HEK293 (cell line): ENCODE measurements at regions not wholly inside any gene's neighbourhood (a gene's known extent, or its start where the extent isn't known, plus 50 kb on each side); places are given as distances from the start of the nearest gene placed in this dataset.

Experiments used
- CTCF ChIA-PET: fragments of 350-600 bp; formaldehyde crosslinking; extraction: SDS; loops from one replicate; lab custom pipeline; 2021; ENCODE audit warnings: antibody characterized with exemption; lab: Yijun Ruan, JAX
- POLR2A ChIA-PET: fragments of 300-600 bp; formaldehyde crosslinking; extraction: SDS; loops from one replicate; lab custom pipeline; 2020; ENCODE audit warnings: antibody characterized with exemption, inconsistent platforms; lab: Yijun Ruan, JAX
- H3K27ac ChIP-seq: fragments of 200-500 bp; sonication (Bioruptor generic); 2 replicates; pipeline ENCODE4 v1.5.1; 2014; ENCODE audit warnings: low read depth, low read length, control low read depth, inconsistent platforms; ENCODE audit errors: extremely low read depth
- H3K36me3 ChIP-seq, 2 experiments: fragments of 200-500 bp in 1 of 2; sonication (Bioruptor generic) in 1 of 2; 1 replicate in 1 of 2; 2 replicates in 1 of 2; pipeline ENCODE4 v1.5.1; 2014 to 2017; ENCODE audit warnings: inconsistent platforms in 2 of 2, low read length in 2 of 2; ENCODE audit not compliant: control insufficient read depth in 2 of 2, insufficient read depth in 1 of 2
- H3K4me1 ChIP-seq: fragments of 200-500 bp; sonication (Bioruptor generic); 2 replicates; pipeline ENCODE4 v1.5.1; 2014; ENCODE audit warnings: mild to moderate bottlenecking, low read length, inconsistent platforms; ENCODE audit not compliant: control insufficient read depth, insufficient read depth
- H3K4me3 ChIP-seq: 2 replicates; pipeline ENCODE4 v1.5.1; 2011; ENCODE audit warnings: low read depth, mild to moderate bottlenecking, control low read depth, low read length, moderate library complexity
- H3K9me3 ChIP-seq: fragments of 200-500 bp; sonication (Bioruptor generic); 2 replicates; pipeline ENCODE4 v1.5.1; 2014; ENCODE audit warnings: low read depth, low read length, inconsistent platforms; ENCODE audit not compliant: control insufficient read depth, insufficient read depth
- BCL6B ChIP-seq: fragments of 450-650 bp; formaldehyde crosslinking; IDR thresholded peaks from 2 replicates; pipeline ENCODE4 v1.5.1; 2017; ENCODE audit warnings: missing biosample characterization, missing genetic modification characterization
- GFI1B ChIP-seq: fragments of 450-650 bp; formaldehyde crosslinking; IDR thresholded peaks from 2 replicates; pipeline ENCODE4 v1.5.1; 2016; ENCODE audit warnings: missing biosample characterization, missing genetic modification characterization
- KLF10 ChIP-seq: fragments of 450-650 bp; IDR thresholded peaks from 2 replicates; pipeline ENCODE4 v1.5.1; 2018; ENCODE audit warnings: missing biosample characterization, mild to moderate bottlenecking, missing genetic modification characterization
- KLF16 ChIP-seq: fragments of 450-650 bp; formaldehyde crosslinking; IDR thresholded peaks from 2 replicates; pipeline ENCODE4 v1.5.1; 2017; ENCODE audit warnings: missing biosample characterization, missing genetic modification characterization
- KLF7 ChIP-seq: fragments of 450-650 bp; formaldehyde crosslinking; IDR thresholded peaks from 2 replicates; pipeline ENCODE4 v1.5.1; 2016; ENCODE audit warnings: missing biosample characterization, missing genetic modification characterization, borderline replicate concordance
- KLF9 ChIP-seq: fragments of 450-650 bp; formaldehyde crosslinking; IDR thresholded peaks from 2 replicates; pipeline ENCODE4 v1.5.1; 2016; ENCODE audit warnings: missing biosample characterization, missing genetic modification characterization, low read depth
- RBAK ChIP-seq: fragments of 450-650 bp; formaldehyde crosslinking; IDR thresholded peaks from 2 replicates; pipeline ENCODE4 v1.5.1; 2016; ENCODE audit warnings: missing biosample characterization, missing genetic modification characterization
- YY2 ChIP-seq: fragments of 450-650 bp; formaldehyde crosslinking; IDR thresholded peaks from 2 replicates; pipeline ENCODE4 v1.5.1; 2016; ENCODE audit warnings: missing biosample characterization, missing genetic modification characterization
- ZBTB17 ChIP-seq: fragments of 450-650 bp; formaldehyde crosslinking; IDR thresholded peaks from 2 replicates; pipeline ENCODE4 v1.5.1; 2016; ENCODE audit warnings: missing biosample characterization, missing genetic modification characterization
- ZBTB21 ChIP-seq: fragments of 450-650 bp; formaldehyde crosslinking; IDR thresholded peaks from 2 replicates; pipeline ENCODE4 v1.5.1; 2017; ENCODE audit warnings: missing biosample characterization, missing genetic modification characterization
- ZBTB48 ChIP-seq: fragments of 450-650 bp; formaldehyde crosslinking; IDR thresholded peaks from 2 replicates; pipeline ENCODE4 v1.5.1; 2016; ENCODE audit warnings: missing biosample characterization, missing genetic modification characterization
- ZNF10 ChIP-seq: fragments of 450-650 bp; formaldehyde crosslinking; IDR thresholded peaks from 2 replicates; pipeline ENCODE4 v1.5.1; 2017; ENCODE audit warnings: missing biosample characterization, missing genetic modification characterization
- ZNF114 ChIP-seq: fragments of 450-650 bp; formaldehyde crosslinking; IDR thresholded peaks from 2 replicates; pipeline ENCODE4 v1.5.0; 2017; ENCODE audit warnings: missing biosample characterization, missing genetic modification characterization
- ZNF214 ChIP-seq: fragments of 450-650 bp; formaldehyde crosslinking; IDR thresholded peaks from 2 replicates; pipeline ENCODE4 v1.5.1; 2017; ENCODE audit warnings: missing biosample characterization, mild to moderate bottlenecking, missing genetic modification characterization, borderline replicate concordance
- ZNF341 ChIP-seq: fragments of 450-650 bp; formaldehyde crosslinking; IDR thresholded peaks from 2 replicates; pipeline ENCODE4; 2016; ENCODE audit warnings: low read depth, missing biosample characterization, missing genetic modification characterization
- ZNF473 ChIP-seq: fragments of 450-650 bp; formaldehyde crosslinking; IDR thresholded peaks from 2 replicates; pipeline ENCODE4 v1.5.1; 2017; ENCODE audit warnings: missing biosample characterization, missing genetic modification characterization
- ZNF514 ChIP-seq: fragments of 450-650 bp; formaldehyde crosslinking; IDR thresholded peaks from 2 replicates; pipeline ENCODE4 v1.5.1; 2016; ENCODE audit warnings: missing biosample characterization, missing genetic modification characterization
- ZNF549 ChIP-seq: fragments of 450-650 bp; IDR thresholded peaks from 2 replicates; pipeline ENCODE4 v1.5.1; 2018; ENCODE audit warnings: missing biosample characterization, missing genetic modification characterization, mild to moderate bottlenecking, inconsistent platforms, moderate library complexity
- ZNF560 ChIP-seq: fragments of 450-650 bp; formaldehyde crosslinking; IDR thresholded peaks from 2 replicates; pipeline ENCODE4 v1.5.1; 2017; ENCODE audit warnings: missing biosample characterization, missing genetic modification characterization, borderline replicate concordance
- ZNF585B ChIP-seq: fragments of 450-650 bp; formaldehyde crosslinking; IDR thresholded peaks from 2 replicates; pipeline ENCODE4 v1.5.1; 2016; ENCODE audit warnings: missing biosample characterization, missing genetic modification characterization
- ZNF639 ChIP-seq: fragments of 450-650 bp; formaldehyde crosslinking; IDR thresholded peaks from 2 replicates; pipeline ENCODE4 v1.5.1; 2016; ENCODE audit warnings: missing biosample characterization, missing genetic modification characterization
- ZNF658 ChIP-seq: fragments of 450-650 bp; formaldehyde crosslinking; IDR thresholded peaks from 2 replicates; pipeline ENCODE4; 2016; ENCODE audit warnings: missing biosample characterization, missing genetic modification characterization
- ZNF677 ChIP-seq: fragments of 450-650 bp; IDR thresholded peaks from 2 replicates; pipeline ENCODE4 v1.5.0; 2018; ENCODE audit warnings: missing biosample characterization, mild to moderate bottlenecking, missing genetic modification characterization, moderate library complexity
- ZSCAN16 ChIP-seq: fragments of 450-650 bp; formaldehyde crosslinking; IDR thresholded peaks from 2 replicates; pipeline ENCODE4 v1.5.1; 2016; ENCODE audit warnings: missing biosample characterization, missing genetic modification characterization
- ZXDB ChIP-seq: fragments of 450-650 bp; formaldehyde crosslinking; IDR thresholded peaks from 2 replicates; pipeline ENCODE4 v1.5.1; 2016; ENCODE audit warnings: missing biosample characterization, missing genetic modification characterization
- TF ChIP-seq, protein P1 (sequence below): fragments of 450-650 bp; formaldehyde crosslinking; optimal IDR thresholded peaks from 2 replicates; pipeline ENCODE3; 2016; ENCODE audit warnings: missing biosample characterization, mild to moderate bottlenecking, missing genetic modification characterization
- TF ChIP-seq, protein P2 (sequence below): fragments of 450-650 bp; IDR thresholded peaks from 2 replicates; pipeline ENCODE4 v1.5.1; 2018; ENCODE audit warnings: missing biosample characterization, mild to moderate bottlenecking, missing genetic modification characterization
- TF ChIP-seq, protein P3 (sequence below): fragments of 450-650 bp; formaldehyde crosslinking; IDR thresholded peaks from 2 replicates; pipeline ENCODE4 v1.5.1; 2017; ENCODE audit warnings: missing biosample characterization, missing genetic modification characterization

- TF ChIP-seq, protein P1, sequence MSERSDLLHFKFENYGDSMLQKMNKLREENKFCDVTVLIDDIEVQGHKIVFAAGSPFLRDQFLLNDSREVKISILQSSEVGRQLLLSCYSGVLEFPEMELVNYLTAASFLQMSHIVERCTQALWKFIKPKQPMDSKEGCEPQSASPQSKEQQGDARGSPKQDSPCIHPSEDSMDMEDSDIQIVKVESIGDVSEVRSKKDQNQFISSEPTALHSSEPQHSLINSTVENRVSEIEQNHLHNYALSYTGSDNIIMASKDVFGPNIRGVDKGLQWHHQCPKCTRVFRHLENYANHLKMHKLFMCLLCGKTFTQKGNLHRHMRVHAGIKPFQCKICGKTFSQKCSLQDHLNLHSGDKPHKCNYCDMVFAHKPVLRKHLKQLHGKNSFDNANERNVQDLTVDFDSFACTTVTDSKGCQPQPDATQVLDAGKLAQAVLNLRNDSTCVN (tag by site-specific recombination), result no peak
- TF ChIP-seq ZNF677 (tag by site-specific recombination), result no peak
These were observed 66.2 kb downstream of the VCX3A start (continued) for GRCh38 chrX:6468706-6469105.

DNA sequence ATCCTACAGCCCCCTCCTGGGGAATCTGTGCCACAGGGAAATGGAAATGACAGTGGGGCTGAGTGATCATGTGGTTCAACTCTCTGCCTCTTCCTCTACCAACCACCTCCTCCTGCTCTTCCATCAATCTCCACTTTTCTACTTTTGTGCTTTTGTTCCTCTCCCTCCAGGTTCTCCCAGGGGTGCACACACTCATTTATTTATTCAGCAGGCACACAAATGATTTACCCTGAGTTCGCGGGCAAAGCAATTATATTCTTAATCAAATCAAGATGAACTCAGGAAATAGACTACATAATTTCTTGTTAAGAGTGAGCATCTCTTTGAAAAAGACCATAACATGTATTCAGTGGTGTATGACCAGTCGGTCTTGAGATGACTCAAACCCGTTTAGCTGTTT is 69.2 kb downstream of the VCX3A start:
- Histone ChIP-seq H3K4me3 (no peak overlapping the region), H3K36me3 (no peaks in the 10 kb centered on the region)
- POLR2A ChIA-PET, result no interaction called here
- TF ChIP-seq ZNF560 (tag by site-specific recombination), result no peak
- no peak for TF ChIP-seq ZNF114
- TF ChIP-seq ZNF514 (tag by site-specific recombination), result no peak
- no peak for TF ChIP-seq KLF10 (tag by site-specific recombination)
- TF ChIP-seq ZBTB48 (tag by site-specific recombination), result no peak
- TF ChIP-seq ZBTB21 (tag by site-specific recombination), result no peak
- TF ChIP-seq ZNF214 (tag by site-specific recombination), result no peak
- no peak for TF ChIP-seq KLF9 (tag by site-specific recombination)
- no peak for TF ChIP-seq BCL6B
- no peak for TF ChIP-seq ZNF658
- TF ChIP-seq ZSCAN16 (tag by site-specific recombination), result no peak
- TF ChIP-seq KLF16 (tag by site-specific recombination), result no peak
- TF ChIP-seq, all 188 proteins: peak for 0
- CTCF ChIA-PET, result no interaction called here
- Histone ChIP-seq H3K27ac (no peak overlapping the region), H3K9me3 (no peaks in the 10 kb centered on the region), H3K4me1 (no peaks in the 10 kb centered on the region)

DNA sequence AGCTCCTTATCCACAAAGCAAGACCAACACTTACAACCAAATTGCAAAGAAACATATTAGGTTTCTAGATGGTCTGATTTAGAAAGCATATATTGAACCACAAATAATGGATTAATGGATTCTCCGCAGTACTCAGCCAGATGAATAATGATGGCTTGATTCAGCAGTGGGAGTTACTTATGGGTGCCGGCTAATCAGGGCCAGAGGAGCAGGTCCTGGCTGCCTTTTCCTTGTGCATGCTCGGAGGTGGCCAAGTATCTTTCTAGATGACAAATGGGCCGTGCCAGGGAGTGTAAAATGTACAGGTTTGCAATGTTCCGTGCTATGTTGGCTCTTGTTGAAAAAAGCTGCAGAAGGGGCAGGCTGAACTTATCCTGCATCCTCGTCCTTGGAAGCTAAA is 70.2 kb downstream of the VCX3A start:
- Histone ChIP-seq H3K27ac (no peak overlapping the region), H3K9me3 (no peaks in the 10 kb centered on the region), H3K4me3 (no peak overlapping the region)
- ChIA-PET CTCF (no interaction called here), POLR2A (no interaction called here)
- TF ChIP-seq ZSCAN16 (tag by site-specific recombination) (no peak), ZNF473 (tag by site-specific recombination) (no peak), ZNF585B (tag by site-specific recombination) (no peak), ZNF639 (no peak), RBAK (tag by site-specific recombination) (no peak), KLF7 (tag by site-specific recombination) (no peak), ZNF549 (tag by site-specific recombination) (no peak), ZXDB (tag by site-specific recombination) (no peak), YY2 (tag by site-specific recombination) (no peak), ZNF341 (tag by site-specific recombination) (no peak), ZBTB17 (tag by site-specific recombination) (no peak), GFI1B (no peak), ZNF10 (no peak)
- TF ChIP-seq, protein P2, sequence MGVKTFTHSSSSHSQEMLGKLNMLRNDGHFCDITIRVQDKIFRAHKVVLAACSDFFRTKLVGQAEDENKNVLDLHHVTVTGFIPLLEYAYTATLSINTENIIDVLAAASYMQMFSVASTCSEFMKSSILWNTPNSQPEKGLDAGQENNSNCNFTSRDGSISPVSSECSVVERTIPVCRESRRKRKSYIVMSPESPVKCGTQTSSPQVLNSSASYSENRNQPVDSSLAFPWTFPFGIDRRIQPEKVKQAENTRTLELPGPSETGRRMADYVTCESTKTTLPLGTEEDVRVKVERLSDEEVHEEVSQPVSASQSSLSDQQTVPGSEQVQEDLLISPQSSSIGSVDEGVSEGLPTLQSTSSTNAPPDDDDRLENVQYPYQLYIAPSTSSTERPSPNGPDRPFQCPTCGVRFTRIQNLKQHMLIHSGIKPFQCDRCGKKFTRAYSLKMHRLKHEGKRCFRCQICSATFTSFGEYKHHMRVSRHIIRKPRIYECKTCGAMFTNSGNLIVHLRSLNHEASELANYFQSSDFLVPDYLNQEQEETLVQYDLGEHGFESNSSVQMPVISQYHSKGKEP, result no peak
- TF ChIP-seq, protein P3, sequence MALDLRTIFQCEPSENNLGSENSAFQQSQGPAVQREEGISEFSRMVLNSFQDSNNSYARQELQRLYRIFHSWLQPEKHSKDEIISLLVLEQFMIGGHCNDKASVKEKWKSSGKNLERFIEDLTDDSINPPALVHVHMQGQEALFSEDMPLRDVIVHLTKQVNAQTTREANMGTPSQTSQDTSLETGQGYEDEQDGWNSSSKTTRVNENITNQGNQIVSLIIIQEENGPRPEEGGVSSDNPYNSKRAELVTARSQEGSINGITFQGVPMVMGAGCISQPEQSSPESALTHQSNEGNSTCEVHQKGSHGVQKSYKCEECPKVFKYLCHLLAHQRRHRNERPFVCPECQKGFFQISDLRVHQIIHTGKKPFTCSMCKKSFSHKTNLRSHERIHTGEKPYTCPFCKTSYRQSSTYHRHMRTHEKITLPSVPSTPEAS (tag by site-specific recombination), result no peak
- TF ChIP-seq, all 188 proteins: peak for 0
- Histone ChIP-seq H3K36me3 (no peaks in the 10 kb centered on the region), H3K4me1 (no peaks in the 10 kb centered on the region)
